Activated CD4-positive, alpha-beta memory T cell treated with anti-CD3 and anti-CD28 coated beads, Interleukin-2, amount 10 ng/mL, durations not matched to agents 7 days and 5 days (primary cell): ENCODE measurements at regions not wholly inside any gene's neighbourhood (a gene's known extent, or its start where the extent isn't known, plus 50 kb on each side); places are given as distances from the start of the nearest gene placed in this dataset.

Experiments used
- CTCF ChIA-PET: fragments of 350-600 bp; sonication (Branson Sonifier 250); formaldehyde crosslinking; loops from one replicate; lab custom pipeline; 2021; ENCODE audit warnings: antibody characterized with exemption, inconsistent platforms; lab: Charles Lee
- POLR2A ChIA-PET: fragments of 350-600 bp; sonication (Branson Sonifier 250); formaldehyde crosslinking; loops from one replicate; lab custom pipeline; 2021; ENCODE audit warnings: antibody characterized with exemption; lab: Charles Lee
- DNase-seq: peaks from one replicate; pipeline ENCODE4 v3.0.0-alpha.2; 2020
- H3K27ac Mint-ChIP-seq: one replicate; pipeline ENCODE4 v1.8.0; 2021; ENCODE audit warnings: mild to moderate bottlenecking, mixed read lengths
- H3K27me3 Mint-ChIP-seq: one replicate; pipeline ENCODE4 v1.8.0; 2021; ENCODE audit warnings: mixed read lengths
- H3K36me3 Mint-ChIP-seq: one replicate; pipeline ENCODE4 v1.8.0; 2021; ENCODE audit warnings: low read depth, mixed read lengths
- H3K4me1 Mint-ChIP-seq: one replicate; pipeline ENCODE4 v1.8.0; 2021; ENCODE audit warnings: mixed read lengths
- H3K4me3 Mint-ChIP-seq: one replicate; pipeline ENCODE4 v1.8.0; 2021; ENCODE audit warnings: mild to moderate bottlenecking, mixed read lengths
- H3K9me3 Mint-ChIP-seq: one replicate; pipeline ENCODE4 v1.8.0; 2021; ENCODE audit warnings: mixed read lengths

GRCh38 chr9:83153030-83153429 lies 90.1 kb upstream of the RASEF start:
- H3K9me3 Mint-ChIP-seq: peaks cover 5% of the 10 kb centered on the region
- no peaks in the 10 kb centered on the region for H3K27me3 Mint-ChIP-seq
- no peaks in the 10 kb centered on the region for H3K4me1 Mint-ChIP-seq
- H3K4me3 Mint-ChIP-seq: no peak overlapping the region
- POLR2A ChIA-PET: no interaction called here
- CTCF ChIA-PET: no interaction called here
- H3K27ac Mint-ChIP-seq: no peak overlapping the region
- no peaks in the 10 kb centered on the region for H3K36me3 Mint-ChIP-seq
- no peak for DNase-seq

DNA sequence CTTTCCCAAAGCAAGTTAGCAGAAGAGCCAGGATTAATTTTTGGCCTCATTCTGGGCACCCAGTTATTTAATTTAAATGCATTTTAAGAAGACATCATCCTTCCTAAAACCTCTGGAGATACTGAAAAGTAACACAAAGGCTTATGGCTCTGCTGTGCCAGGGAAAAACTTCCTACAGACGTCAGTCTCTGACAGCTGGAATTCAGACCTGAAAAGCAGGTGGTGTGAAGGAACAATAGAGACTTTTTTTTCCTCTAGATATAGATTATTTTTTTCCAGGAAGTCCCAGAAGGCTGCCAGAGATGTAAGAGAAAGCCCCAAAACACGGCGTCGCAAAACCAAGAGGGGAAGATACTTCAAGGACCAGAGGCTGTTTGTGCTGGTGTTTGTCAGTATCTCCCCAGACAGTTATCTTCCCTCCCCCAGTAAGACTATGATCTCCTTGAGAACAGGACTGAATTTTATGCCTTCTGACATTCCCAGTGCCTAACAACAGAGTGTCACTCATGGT lies 88.7 kb upstream of the RASEF start:
- CTCF ChIA-PET: no interaction called here
- no peak for DNase-seq
- Mint-ChIP-seq H3K4me3 (no peak overlapping the region), H3K27ac (no peak overlapping the region), H3K9me3 (peaks cover 5% of the 10 kb centered on the region), H3K27me3 (no peaks in the 10 kb centered on the region), H3K4me1 (no peaks in the 10 kb centered on the region), H3K36me3 (no peaks in the 10 kb centered on the region)
- POLR2A ChIA-PET: no interaction called here

- ChIA-PET POLR2A (no interaction called here), CTCF (no interaction called here)
- Mint-ChIP-seq H3K27me3 (no peaks in the 10 kb centered on the region), H3K27ac (no peak overlapping the region), H3K4me3 (no peak overlapping the region), H3K9me3 (peaks cover 2% of the 10 kb centered on the region), H3K4me1 (no peaks in the 10 kb centered on the region), H3K36me3 (no peaks in the 10 kb centered on the region)
- DNase-seq: no peak
Observed at GRCh38 chr9:83147315-83148149, 84.6 kb upstream of the RASEF start.

GRCh38 chr9:83146325-83146724 lies 83.4 kb upstream of the RASEF start:
- H3K36me3 Mint-ChIP-seq: no peaks in the 10 kb centered on the region
- ChIA-PET POLR2A (no interaction called here), CTCF (no interaction called here)
- H3K27me3 Mint-ChIP-seq: no peaks in the 10 kb centered on the region
- H3K4me3 Mint-ChIP-seq: no peak overlapping the region
- peaks cover 5% of the 10 kb centered on the region for H3K9me3 Mint-ChIP-seq
- H3K4me1 Mint-ChIP-seq: no peaks in the 10 kb centered on the region
- DNase-seq: no peak
- H3K27ac Mint-ChIP-seq: no peak overlapping the region

DNA sequence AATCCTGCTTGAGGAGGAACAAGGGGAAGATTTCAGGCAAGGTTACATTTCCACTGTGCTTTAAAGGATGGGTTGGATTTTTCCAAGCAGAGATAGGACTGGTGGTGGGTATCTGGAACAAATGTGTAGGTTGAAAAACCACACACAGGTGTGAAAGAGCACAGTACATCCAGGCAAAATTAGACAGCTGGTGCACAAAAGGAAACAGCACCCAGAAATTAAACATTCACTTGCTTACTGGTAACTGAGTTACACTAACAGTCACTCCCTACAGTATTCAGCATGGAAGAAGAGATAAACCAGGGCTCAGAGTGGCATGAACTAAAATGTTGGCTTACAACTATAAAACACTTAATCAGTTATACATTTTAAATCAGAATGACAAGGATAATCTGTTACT lies 81.5 kb upstream of the RASEF start:
- Mint-ChIP-seq H3K27me3 (no peaks in the 10 kb centered on the region), H3K9me3 (peaks cover 5% of the 10 kb centered on the region), H3K4me3 (no peak overlapping the region), H3K36me3 (no peaks in the 10 kb centered on the region), H3K4me1 (no peaks in the 10 kb centered on the region), H3K27ac (no peak overlapping the region)
- CTCF ChIA-PET: no interaction called here
- DNase-seq: no peak
- POLR2A ChIA-PET: no interaction called here

GRCh38 chr9:83142389-83142788 lies 79.4 kb upstream of the RASEF start:
- DNase-seq: no peak
- H3K9me3 Mint-ChIP-seq: peaks cover 3% of the 10 kb centered on the region
- no peaks in the 10 kb centered on the region for H3K4me1 Mint-ChIP-seq
- H3K27me3 Mint-ChIP-seq: no peaks in the 10 kb centered on the region
- H3K4me3 Mint-ChIP-seq: no peak overlapping the region
- ChIA-PET CTCF (no interaction called here), POLR2A (no interaction called here)
- H3K27ac Mint-ChIP-seq: no peak overlapping the region
- H3K36me3 Mint-ChIP-seq: no peaks in the 10 kb centered on the region

DNA sequence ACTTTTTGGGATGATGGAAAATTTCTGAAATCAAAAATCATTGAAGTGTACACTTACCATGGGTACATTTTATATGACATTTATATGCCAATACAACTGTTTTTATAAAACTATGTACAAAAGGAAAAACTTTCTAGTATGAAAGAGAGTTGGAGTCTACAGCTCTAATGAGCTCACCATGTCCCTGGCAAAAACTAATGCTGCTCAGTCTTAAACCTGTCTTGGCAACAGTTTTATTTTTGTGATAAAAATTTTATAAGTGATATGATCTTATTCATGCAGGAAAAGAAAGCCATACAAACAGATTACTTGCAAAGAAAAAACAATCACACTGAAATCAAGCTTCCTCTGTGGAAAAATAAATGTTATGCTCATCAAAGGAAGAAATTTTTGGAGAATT lies 78.9 kb upstream of the RASEF start:
- CTCF ChIA-PET: no interaction called here
- no peaks in the 10 kb centered on the region for H3K4me1 Mint-ChIP-seq
- DNase-seq: no peak

DNA sequence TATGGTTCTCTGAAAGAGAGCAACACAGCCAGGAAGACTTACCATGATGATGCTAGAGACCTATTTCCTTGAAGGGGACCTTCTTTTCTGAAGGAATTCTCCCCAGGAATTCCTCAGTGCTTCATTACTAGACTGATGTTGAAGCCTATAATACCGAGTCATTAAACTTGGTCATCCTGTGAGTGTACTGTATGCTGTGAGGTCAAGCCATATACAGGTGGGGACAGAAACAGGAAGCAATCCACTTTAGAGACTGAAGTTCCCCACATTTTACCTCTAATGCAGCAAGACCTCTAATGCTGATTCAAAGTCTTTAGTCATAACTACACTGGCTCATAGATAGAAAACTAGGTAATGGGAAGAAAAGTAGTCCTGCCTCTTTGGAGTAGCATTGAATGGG lies 77.1 kb upstream of the RASEF start:
- Mint-ChIP-seq H3K27me3 (no peaks in the 10 kb centered on the region), H3K27ac (no peak overlapping the region), H3K4me1 (no peaks in the 10 kb centered on the region), H3K36me3 (no peaks in the 10 kb centered on the region), H3K9me3 (peaks cover 3% of the 10 kb centered on the region), H3K4me3 (no peak overlapping the region)
- no peak for DNase-seq
- CTCF ChIA-PET: interaction anchor here (0.9 kb wide), 1 partner anchor 11 kb away, joined by 3 read pairs; no protein-coding TSS in a partner anchor
- POLR2A ChIA-PET: no interaction called here

More for the DNA sequence above, 78.9 kb upstream of the RASEF start:
- no peak overlapping the region for H3K4me3 Mint-ChIP-seq
- POLR2A ChIA-PET: no interaction called here
- peaks cover 3% of the 10 kb centered on the region for H3K9me3 Mint-ChIP-seq
- no peaks in the 10 kb centered on the region for H3K36me3 Mint-ChIP-seq
- no peaks in the 10 kb centered on the region for H3K27me3 Mint-ChIP-seq
- H3K27ac Mint-ChIP-seq: no peak overlapping the region

DNA sequence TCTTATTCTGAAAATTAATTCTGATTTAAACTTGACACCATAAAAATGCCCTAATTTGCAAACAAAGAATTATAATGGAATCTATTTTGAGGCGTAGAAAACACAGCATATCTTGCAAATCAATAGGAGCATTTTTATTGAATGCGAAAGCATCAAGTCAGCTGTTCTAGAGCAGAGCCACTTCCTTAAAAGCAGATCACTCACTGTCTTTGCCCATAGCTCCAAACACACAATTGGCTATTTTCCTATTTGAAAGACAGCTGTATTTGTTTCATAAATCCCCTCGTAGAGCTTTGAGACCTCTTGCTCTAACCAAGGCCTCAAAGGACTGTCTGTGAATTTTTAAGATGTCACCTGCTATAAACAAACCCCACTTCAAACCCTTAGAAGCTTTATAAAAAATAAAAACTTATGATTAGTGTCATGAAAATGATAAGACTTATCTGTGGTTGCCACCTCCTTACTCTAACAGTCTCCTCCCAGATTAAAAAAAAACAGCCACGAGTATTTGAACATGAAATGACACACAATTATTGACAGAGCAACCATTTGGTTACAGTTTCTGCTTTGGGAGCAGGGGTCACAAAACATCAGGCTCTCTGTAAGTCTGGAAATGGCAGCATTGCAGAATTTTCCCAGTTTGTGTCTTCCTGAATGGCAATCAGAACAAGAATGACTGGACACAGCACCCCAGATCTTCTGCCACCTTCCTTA lies 75.6 kb upstream of the RASEF start:
- Mint-ChIP-seq H3K4me3 (no peak overlapping the region), H3K27ac (no peak overlapping the region), H3K9me3 (peaks cover 3% of the 10 kb centered on the region), H3K4me1 (no peaks in the 10 kb centered on the region), H3K36me3 (no peaks in the 10 kb centered on the region), H3K27me3 (no peaks in the 10 kb centered on the region)
- ChIA-PET CTCF (no interaction called here), POLR2A (no interaction called here)
- no peak for DNase-seq

DNA sequence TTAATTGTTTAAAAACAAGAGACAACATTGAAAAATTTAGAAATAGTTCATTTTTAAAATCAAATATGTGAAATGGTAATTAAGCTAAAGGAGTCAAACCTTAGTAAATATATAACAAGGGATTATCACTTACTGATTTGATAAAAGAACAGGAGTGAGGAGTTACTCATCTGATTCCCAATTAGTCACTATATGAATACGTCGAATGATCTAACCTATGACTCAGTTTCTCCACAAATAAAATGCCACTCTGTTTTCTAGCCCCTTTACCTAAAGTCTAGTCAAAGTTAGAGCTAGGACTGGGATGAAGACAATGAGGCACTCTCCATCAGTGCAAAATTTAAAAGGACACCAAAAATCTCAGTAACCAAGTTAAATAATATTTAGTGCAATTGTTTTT lies 70.4 kb upstream of the RASEF start:
- H3K9me3 Mint-ChIP-seq: no peaks in the 10 kb centered on the region
- no peaks in the 10 kb centered on the region for H3K36me3 Mint-ChIP-seq
- ChIA-PET POLR2A (no interaction called here), CTCF (no interaction called here)
- H3K4me1 Mint-ChIP-seq: no peaks in the 10 kb centered on the region
- DNase-seq: no peak
- no peak overlapping the region for H3K27ac Mint-ChIP-seq
- no peaks in the 10 kb centered on the region for H3K27me3 Mint-ChIP-seq
- no peak overlapping the region for H3K4me3 Mint-ChIP-seq

DNA sequence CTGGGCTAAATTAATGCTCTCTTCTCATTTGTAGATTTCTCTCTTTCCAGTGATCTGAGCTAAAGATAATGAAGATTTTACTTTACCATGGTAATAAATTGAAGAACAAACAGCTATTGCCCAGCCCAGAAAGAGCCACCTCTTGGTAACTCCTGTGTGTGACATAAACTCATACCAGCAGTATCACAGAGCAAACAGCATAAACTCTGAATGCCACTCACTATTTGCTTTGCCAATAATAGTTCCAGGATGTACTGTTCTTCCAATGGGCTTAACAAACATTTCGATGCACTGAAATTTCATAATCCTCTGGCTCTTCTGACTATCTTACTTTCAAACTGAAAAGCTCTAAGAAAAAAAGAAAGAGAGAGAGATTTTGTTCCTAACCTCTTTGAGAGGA lies 69.8 kb upstream of the RASEF start:
- H3K9me3 Mint-ChIP-seq: no peaks in the 10 kb centered on the region
- DNase-seq: no peak
- no peaks in the 10 kb centered on the region for H3K4me1 Mint-ChIP-seq
- no peaks in the 10 kb centered on the region for H3K36me3 Mint-ChIP-seq
- H3K27ac Mint-ChIP-seq: no peak overlapping the region
- no peak overlapping the region for H3K4me3 Mint-ChIP-seq
- ChIA-PET POLR2A (no interaction called here), CTCF (no interaction called here)
- H3K27me3 Mint-ChIP-seq: no peaks in the 10 kb centered on the region

DNA sequence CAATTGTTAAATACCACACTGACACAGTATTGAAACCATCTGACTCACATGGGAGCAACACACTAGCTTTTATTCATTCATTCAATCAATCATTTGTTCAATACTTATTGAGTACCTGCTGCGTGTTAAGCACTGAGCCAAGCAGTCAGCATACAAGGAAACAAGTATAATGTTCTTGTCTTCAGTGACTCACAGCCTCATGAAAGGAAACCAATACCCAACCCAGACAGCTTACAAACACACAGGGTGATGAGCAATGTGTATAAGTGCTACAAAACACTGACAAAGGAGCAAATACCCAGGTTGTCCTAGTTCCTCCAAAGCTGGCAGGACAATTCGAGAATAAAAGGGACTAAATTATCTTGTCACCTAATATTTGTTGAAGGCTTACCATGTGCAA lies 67.6 kb upstream of the RASEF start:
- ChIA-PET POLR2A (no interaction called here), CTCF (no interaction called here)
- no peak for DNase-seq
- Mint-ChIP-seq H3K4me3 (no peak overlapping the region), H3K4me1 (no peaks in the 10 kb centered on the region), H3K36me3 (no peaks in the 10 kb centered on the region), H3K27me3 (no peaks in the 10 kb centered on the region), H3K27ac (no peak overlapping the region), H3K9me3 (no peaks in the 10 kb centered on the region)

GRCh38 chr9:83125671-83126070 lies 62.7 kb upstream of the RASEF start:
- no peak overlapping the region for H3K4me3 Mint-ChIP-seq
- DNase-seq: no peak
- ChIA-PET CTCF (no interaction called here), POLR2A (no interaction called here)
- no peaks in the 10 kb centered on the region for H3K27me3 Mint-ChIP-seq
- no peaks in the 10 kb centered on the region for H3K36me3 Mint-ChIP-seq
- H3K27ac Mint-ChIP-seq: no peak overlapping the region
- peaks cover 2% of the 10 kb centered on the region for H3K9me3 Mint-ChIP-seq
- H3K4me1 Mint-ChIP-seq: no peaks in the 10 kb centered on the region
